ENCODE measurements at regions not wholly inside any gene's neighbourhood (a gene's known extent, or its start where the extent isn't known, plus 50 kb on each side); places are given as distances from the start of the nearest gene placed in this dataset.

- TF ChIP-seq, protein P1, sequence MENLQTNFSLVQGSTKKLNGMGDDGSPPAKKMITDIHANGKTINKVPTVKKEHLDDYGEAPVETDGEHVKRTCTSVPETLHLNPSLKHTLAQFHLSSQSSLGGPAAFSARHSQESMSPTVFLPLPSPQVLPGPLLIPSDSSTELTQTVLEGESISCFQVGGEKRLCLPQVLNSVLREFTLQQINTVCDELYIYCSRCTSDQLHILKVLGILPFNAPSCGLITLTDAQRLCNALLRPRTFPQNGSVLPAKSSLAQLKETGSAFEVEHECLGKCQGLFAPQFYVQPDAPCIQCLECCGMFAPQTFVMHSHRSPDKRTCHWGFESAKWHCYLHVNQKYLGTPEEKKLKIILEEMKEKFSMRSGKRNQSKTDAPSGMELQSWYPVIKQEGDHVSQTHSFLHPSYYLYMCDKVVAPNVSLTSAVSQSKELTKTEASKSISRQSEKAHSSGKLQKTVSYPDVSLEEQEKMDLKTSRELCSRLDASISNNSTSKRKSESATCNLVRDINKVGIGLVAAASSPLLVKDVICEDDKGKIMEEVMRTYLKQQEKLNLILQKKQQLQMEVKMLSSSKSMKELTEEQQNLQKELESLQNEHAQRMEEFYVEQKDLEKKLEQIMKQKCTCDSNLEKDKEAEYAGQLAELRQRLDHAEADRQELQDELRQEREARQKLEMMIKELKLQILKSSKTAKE (CRISPR knock-in tag; IDR thresholded peaks at IDR 0.05; ENCODE audit: borderline replicate concordance), result no peak
- TF ChIP-seq ZNF329 (CRISPR knock-in tag; IDR thresholded peaks at IDR 0.05; ENCODE audit: low read depth), result no peak
- no peak for TF ChIP-seq CEBPB (IDR thresholded peaks at IDR 0.05; ENCODE audit: borderline replicate concordance, low read depth, low read length)
- TF ChIP-seq ZNF576 (CRISPR knock-in tag; IDR thresholded peaks at IDR 0.05), result no peak
- no peak for TF ChIP-seq ZNF280D (CRISPR knock-in tag; IDR thresholded peaks at IDR 0.05)
- TF ChIP-seq ZNF574 (CRISPR knock-in tag; IDR thresholded peaks at IDR 0.05), result no peak
- TF ChIP-seq NFYB (CRISPR knock-in tag; IDR thresholded peaks at IDR 0.05), result no peak
- no peak for TF ChIP-seq SOX5 (CRISPR knock-in tag; IDR thresholded peaks at IDR 0.05; ENCODE audit: borderline replicate concordance)
- TF ChIP-seq SIN3B (IDR thresholded peaks at IDR 0.05; ENCODE audit: low read length), result no peak
- TF ChIP-seq REXO4 (CRISPR knock-in tag; IDR thresholded peaks at IDR 0.05; ENCODE audit: borderline replicate concordance), result no peak
- TF ChIP-seq NAIF1 (CRISPR knock-in tag; IDR thresholded peaks at IDR 0.05; ENCODE audit: borderline replicate concordance), result no peak
- no peak for TF ChIP-seq MEIS1 (CRISPR knock-in tag; IDR thresholded peaks at IDR 0.05; ENCODE audit: borderline replicate concordance)
- TF ChIP-seq, protein P2, sequence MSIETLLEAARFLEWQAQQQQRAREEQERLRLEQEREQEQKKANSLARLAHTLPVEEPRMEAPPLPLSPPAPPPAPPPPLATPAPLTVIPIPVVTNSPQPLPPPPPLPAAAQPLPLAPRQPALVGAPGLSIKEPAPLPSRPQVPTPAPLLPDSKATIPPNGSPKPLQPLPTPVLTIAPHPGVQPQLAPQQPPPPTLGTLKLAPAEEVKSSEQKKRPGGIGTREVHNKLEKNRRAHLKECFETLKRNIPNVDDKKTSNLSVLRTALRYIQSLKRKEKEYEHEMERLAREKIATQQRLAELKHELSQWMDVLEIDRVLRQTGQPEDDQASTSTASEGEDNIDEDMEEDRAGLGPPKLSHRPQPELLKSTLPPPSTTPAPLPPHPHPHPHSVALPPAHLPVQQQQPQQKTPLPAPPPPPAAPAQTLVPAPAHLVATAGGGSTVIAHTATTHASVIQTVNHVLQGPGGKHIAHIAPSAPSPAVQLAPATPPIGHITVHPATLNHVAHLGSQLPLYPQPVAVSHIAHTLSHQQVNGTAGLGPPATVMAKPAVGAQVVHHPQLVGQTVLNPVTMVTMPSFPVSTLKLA (IDR thresholded peaks at IDR 0.05), result no peak
- no peak for TF ChIP-seq ZNF547 (CRISPR knock-in tag; IDR thresholded peaks at IDR 0.05)
- no peak for TF ChIP-seq ZFX (CRISPR knock-in tag; IDR thresholded peaks at IDR 0.05; ENCODE audit: low read depth)
- TF ChIP-seq TSC22D2 (CRISPR knock-in tag; IDR thresholded peaks at IDR 0.05; ENCODE audit: borderline replicate concordance), result no peak
- no peak for TF ChIP-seq CENPX (CRISPR knock-in tag; IDR thresholded peaks at IDR 0.05)
- TF ChIP-seq, protein P3, sequence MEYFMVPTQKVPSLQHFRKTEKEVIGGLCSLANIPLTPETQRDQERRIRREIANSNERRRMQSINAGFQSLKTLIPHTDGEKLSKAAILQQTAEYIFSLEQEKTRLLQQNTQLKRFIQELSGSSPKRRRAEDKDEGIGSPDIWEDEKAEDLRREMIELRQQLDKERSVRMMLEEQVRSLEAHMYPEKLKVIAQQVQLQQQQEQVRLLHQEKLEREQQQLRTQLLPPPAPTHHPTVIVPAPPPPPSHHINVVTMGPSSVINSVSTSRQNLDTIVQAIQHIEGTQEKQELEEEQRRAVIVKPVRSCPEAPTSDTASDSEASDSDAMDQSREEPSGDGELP (IDR thresholded peaks at IDR 0.05; ENCODE audit: borderline replicate concordance, low read depth), result no peak
Observed at GRCh38 chr7:33739286-33739685, 166.1 kb upstream of the BMPER start (continued).

All from HepG2 (cell line).